HG02759 (cell line): ENCODE measurements at regions not wholly inside any gene's neighbourhood (a gene's known extent, or its start where the extent isn't known, plus 50 kb on each side); places are given as distances from the start of the nearest gene placed in this dataset.
"Not testable (repeated sequence)": the region's sequence is repeated elsewhere in the genome, so short reads cannot be mapped to it uniquely, and the experiment has no call there.

Source experiments
- ATAC-seq: cut with Tn5 transposase; IDR thresholded peaks from one replicate; pipeline ENCODE4 v1.9.1; 2021; ENCODE audit warnings: mild to moderate bottlenecking, moderate library complexity; ENCODE audit not compliant: unreplicated experiment

DNA sequence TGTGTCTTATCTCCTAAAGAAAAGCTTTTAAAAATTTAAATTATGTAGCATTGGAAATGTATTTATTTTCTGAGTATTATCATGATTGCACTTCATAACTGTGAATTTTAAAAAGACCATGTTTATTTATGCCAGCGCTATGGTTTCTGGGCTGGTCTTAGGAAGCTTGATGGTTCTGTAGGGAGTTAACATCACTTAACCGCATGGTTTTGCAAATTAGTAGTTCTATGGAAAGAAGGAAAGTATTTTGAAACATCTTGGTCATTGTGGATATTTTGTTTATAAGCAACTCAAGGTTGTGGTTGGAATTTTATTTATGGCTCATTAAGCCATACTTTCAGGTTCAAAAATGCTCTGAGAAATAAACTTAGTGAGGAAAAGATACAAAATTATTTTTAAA, 549.4 kb downstream of the STK39 start:
- ATAC-seq, result no peak

DNA sequence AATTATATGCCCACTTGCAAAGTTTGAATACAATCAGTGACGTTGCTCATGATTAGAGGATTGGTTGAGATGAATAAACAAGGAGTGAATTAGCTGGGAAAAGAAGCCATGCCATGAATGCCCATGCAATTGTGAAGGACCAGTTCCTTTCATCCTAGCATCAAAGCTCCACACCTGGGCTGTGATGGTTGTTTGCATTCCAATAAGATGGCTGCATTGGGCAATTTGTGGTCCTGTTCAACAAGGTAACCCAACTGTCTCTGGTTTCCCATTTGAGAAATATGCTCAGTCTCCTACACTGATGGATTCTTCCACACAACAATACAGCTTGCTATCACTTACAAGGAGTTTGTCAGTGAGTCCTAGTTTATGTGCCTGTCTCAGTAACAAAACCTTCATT, 550.2 kb downstream of the STK39 start:
- ATAC-seq, result no peak

DNA sequence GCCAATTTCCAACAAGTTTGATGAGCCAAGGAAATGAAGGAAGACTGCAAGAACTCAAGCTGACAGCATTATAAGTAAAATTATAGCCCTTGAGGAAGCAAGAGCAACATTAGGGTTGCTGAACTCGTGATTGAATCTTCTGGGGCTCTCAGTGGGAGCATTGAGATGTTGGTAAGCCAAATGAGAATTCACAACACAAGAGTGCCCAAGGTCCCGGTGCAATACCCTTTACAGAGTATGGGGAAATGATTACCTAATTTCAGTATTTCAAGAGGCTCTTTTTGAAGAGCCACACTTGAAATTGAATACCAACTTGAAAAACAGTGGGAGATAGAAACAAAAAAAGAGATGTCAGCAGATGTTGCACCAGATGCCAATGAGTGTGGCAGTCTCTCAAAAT, 554.5 kb downstream of the STK39 start:
- ATAC-seq, result no peak

DNA sequence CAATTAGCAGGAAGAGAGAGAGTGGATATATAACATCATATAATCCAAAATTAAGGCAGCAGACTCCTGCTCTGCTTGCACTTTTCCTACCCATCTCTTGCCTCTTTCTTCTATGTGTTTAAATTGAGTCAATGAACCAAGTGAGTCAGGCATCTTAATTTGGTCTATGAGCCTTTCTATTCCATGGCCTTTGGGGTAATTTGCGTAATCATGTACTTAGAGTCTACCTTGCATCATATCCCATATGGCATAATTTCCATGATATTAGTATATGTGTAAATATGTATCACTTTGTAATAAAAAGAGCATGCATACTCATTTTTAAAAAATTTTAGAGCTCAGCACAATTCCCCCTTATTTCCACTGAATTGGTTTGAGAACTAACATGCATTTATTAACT, 555.2 kb downstream of the STK39 start:
- no peak for ATAC-seq

DNA sequence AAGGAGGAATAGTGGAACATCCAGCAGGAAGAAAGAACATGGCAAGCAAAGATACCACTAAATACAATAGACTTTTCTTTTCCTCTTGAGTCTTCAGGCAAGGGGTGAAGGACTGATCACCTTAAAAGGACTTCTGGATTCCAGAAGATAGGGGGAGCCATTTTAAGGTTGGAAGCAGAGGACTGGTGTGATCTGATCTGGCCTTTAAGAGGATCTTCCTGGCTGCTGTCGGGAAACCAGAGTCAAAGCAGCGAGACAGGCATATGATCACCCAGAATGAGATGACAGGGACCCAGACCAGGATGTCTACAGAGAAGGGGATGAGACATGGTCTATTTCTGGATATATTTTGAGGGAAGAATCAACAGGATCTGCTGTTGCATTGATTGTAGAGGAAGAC, 558.0 kb downstream of the STK39 start:
- ATAC-seq, result no peak

DNA sequence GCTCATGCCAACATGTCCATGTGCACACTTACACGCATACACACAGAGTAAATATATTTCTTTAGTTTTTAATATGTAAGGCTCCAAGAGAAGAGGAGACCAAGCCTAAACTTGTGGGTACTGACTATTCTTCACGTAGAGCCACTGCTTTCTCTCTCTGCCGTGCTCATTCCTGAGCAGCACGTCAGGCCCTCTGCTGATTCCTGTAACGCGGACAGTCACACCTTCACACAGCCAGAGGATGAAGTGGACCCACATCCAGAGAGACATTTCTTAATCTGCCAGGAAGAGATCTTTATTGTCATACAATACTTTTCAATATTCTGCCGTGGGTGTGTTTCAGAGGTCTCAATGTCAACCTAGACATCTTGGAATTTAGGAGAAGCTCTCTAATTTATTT, 560.7 kb downstream of the STK39 start:
- ATAC-seq, result no peak

DNA sequence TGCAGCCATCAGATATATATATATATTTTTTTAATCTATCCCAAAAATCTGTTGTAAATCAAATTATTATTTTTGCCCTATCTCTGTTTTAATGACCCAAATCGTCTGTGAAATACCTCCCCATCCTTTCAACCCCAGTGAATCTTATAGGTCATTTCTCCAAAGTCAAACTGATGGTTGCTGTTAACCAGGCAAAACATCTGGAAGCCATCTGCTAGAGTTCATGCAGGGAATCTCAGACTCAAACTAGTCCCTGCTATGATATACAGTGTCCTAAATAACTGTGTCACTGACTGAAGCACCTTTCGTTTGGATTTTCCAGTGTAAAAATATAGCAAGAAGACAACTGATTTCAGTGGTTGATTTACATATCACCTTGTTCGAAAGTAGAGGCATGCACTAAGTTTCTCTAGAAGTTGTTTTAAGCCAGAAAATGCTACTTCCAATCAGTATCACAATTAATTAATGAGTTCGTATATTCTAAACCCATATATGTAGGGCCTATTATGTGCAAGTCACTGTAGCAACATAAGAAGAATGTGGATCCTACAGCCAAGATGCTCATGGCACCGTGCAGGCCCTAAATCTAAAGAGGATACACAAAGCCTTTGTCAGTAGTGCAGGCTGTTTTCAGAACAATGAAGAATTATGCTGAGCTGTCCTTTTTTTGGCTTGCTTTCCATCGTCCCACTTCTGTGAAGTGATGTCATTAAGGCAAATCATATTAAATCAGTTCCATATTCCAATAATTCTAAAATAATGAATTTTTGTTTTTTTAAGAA, 566.0 kb downstream of the STK39 start:
- no peak for ATAC-seq

DNA sequence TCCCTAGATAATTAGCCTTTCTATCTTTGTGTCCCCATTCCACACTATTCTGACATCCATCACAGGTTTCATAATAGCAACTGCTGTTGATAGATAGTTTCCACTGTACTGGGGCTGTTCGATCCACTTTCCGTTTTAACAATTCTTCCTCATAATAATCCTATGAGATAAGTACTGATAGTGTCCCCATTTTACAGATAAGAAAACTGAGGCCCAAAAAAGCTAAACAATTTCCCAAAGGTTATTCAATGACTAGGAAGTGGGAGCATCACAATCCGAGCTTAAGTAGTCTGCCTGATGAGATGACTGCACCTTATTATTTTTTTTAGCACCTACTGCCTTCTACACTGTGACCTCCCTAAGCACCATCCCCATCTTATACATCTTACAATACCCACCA, 569.2 kb downstream of the STK39 start:
- no peak for ATAC-seq

DNA sequence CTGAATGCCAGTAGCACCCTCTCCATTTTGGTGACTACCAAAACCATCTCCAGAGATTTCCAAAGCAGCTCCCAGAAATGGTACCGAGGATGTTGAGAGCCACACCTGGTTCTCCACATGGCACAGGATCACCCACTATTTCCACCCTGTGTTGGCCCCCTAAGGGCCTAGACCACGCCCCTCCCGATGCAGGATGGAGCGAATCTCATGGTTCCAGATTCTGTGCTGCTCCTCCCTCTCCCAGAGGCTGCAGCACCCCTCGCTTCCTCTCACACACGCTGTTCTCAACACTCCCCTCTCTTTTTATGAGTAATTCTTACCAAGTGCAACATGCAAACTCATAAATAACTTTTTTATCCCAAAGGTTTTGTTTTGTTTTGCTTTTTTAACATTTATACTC, 571.5 kb downstream of the STK39 start:
- ATAC-seq, result no peak

DNA sequence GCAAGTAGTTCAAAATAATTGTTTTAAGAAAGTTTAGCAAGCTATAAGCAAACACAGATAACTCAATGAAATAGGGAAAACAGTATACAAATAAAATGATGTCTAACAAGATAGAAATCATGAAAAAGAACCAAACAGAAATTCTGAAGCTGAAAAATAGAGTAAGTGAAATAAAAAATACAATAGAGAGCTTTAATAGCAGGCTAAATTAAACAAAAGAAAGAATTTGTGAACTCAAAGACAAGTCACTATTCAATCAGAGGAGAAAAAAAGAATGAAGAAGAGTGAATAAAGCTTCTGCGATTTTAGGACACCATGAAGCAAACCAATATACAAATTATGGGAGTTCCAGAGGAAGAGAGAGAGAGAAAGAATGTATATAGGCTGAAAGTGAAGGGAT, 576.8 kb downstream of the STK39 start:
- ATAC-seq, result no peak

DNA sequence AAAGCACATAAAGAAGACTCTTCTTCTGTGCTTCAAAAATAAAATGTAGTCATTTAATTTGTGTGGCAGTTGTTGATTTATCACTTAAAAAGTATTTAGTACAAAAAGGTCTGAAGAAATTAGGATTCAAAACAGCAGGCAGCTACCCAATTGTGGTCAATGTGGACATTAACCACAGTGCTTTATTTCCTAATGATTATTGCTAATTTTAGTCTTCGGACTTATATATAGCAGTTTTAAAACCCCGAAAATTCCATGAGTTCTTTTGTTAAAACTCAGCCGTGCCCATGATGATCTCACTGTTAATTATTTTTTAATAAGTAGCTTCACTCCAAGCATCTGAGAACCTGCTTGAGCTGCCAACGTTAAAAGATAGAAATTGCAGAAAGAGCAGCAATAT, 594.3 kb downstream of the STK39 start:
- no peak for ATAC-seq

DNA sequence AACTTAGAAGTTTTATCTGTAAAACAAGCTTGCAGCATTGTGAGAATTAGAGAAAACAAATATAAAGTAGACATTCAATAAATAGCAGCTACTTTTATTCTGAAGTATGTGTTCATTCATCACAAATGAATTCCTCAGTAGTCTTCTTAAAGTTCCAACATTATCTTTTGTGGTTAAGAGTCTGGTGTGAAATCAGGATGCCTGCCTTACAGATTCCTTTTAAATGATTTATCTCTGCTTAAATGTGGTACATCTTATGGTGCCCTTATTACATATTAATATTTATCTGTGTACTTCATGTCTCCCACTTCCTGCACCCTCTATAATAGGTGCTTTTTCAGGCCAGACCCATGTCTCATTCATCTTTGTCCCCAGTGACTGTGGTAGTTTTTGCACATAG, 595.0 kb downstream of the STK39 start:
- no peak for ATAC-seq

DNA sequence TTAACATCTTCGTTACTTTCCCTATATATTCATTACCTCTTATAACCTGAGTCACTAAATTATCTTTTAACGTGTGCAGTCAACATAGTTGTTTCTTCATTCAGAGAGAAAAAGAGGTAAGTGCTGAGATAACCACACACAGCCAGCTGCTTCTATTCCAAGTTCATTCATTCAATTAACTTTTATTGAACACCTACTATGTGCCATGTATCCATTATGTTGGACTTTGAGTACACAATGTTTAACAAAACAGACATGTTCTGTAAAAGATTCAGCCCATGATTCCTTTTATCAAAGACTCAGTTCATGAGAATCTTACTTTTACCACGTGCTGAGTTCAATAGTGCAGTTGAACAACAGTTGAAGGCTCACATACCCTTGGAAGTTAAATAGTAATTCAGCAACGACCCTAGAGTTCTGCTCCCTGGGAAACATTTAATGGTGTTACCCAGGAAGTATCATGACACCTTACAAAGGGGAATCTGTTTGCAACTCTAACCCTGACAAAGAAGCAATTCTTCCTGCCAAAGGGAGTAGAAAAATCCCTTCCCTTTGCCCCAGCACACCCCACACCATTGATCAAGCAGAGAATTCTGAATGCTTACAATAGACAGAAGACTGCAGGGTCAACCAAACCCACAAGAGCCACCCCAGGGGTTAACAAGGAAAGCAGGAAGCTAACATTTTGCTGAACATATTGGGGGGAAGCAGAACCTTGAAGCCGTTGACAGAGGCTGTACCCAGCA, 595.8 kb downstream of the STK39 start:
- ATAC-seq, result no peak

DNA sequence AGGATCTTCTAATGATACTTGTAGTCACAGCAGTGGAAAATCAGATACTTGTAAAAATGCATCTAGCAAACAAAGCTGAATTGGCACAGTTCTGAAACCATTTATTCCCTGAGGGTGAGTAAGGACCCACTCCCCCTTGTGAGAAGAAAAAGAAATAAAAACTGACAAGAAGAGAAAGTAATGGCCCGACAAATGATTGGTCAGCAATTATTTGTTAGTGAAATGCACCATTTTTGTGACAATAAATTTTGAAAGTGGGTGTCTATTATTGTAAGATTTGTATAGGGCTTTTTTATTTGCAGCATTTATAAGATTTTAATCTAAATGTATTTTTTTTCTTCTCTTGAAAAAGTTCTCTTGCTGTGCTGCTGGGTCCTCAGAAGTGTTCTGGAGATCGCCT, 600.8 kb downstream of the STK39 start:
- ATAC-seq, result no peak

DNA sequence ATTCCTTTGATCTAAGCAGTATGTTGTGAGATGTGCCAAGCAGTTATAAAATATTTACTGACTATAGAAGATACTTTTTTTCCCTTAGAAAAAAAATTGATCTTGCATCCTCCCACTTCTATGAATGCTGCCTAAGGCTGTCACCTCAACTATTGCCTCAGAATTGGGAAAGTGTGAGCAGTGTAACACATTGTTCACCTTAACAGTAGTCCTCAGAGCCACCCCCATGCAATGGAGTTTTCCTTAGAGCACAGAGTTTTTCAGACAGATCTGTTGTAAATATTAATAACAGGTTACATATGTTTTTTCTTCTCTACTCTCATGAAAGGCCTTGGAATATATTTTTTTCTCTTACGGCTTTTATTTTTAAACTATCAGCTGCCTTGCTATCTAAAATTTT, 607.3 kb downstream of the STK39 start:
- no peak for ATAC-seq

DNA sequence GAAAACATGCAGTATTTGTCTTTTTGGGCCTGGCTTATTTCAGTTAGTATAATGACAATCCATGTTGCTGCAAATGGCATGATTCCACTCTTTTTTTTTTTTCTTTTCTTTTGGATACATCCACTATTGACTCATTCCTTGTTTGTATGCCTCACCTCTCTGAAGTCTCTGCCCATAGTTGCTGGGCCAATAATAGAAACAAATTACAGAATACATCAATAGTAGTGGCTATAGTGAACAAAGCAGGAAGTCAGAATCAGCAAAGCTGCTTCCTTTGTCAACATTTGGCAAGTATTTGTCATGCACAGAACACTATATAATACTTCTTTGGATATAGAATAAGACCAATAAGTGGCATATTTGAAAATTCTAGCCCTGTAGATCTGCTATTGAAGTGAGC, 609.7 kb downstream of the STK39 start:
- no peak for ATAC-seq

DNA sequence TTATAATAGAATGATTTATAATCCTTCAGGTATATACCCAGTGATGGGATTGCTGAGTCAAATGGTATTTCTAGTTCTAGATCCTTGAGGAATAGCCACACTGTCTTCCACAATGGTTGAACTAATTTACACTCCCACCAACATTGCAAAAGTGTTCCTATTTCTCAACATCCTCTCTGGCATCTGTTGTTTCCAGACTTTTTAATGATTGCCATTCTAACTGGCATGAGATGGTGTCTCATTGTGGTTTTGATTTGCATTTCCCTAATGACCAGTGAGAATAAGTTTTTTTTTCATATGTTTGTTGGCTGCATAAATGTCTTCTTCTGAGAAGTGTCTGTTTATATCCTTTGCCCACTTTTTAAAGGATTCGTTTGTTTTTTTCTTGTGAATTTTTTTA, 615.1 kb downstream of the STK39 start:
- not testable (repeated sequence) for ATAC-seq

DNA sequence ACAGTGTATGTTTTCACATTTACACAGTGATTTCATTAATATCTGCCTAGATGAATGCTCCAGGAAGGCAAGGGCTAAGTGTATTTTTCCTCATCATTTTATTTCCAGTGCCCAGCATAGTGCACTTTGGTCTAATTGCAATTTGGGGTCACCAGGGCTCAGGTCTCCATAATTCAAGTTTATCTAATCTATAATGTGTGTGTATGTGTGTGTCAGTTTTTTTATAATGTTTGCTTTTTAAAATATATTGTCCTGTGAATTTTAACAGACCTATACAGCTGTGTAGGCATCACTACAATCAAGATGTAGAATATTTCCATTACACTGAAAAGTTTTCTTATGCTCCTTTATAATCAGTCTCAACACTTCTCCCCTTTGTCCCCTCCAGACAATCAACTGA, 620.4 kb downstream of the STK39 start:
- no peak for ATAC-seq

DNA sequence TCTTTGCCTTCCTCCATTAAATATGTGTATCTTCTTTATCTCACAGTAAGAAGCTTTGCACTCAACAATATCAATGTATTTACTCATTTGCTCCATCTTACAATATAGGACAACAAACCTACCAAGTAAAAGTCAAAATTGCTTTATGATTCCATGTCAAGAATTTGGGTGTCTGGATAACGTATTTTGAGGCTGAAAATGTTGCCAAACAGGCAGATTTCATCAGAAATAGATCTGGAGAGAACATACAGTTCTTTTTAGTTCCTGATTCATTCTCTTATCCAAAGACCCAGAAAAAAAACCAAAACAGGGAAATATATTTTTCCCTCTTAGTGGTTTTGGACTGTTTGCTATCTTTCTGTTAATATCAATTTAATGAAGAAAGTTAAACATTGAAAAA, 621.1 kb downstream of the STK39 start:
- no peak for ATAC-seq

DNA sequence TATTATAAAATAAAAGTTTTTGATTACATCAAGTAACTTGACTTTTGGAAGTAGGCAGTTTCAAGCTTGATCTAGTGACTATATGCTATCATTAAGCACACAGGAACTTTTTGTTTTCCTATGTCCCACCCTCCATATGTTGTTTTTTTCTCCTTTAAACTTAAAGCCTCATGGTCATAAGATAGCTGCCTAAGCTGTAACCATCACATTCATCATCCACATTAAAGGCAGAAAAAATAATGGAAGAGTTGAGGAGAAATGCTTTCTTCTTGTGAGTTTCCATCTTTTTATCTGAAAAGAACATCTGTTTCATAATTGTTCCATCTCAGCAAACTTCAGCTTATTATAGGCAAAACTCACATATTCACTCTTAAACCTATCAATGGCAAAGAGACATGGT, 630.4 kb downstream of the STK39 start:
- no peak for ATAC-seq

DNA sequence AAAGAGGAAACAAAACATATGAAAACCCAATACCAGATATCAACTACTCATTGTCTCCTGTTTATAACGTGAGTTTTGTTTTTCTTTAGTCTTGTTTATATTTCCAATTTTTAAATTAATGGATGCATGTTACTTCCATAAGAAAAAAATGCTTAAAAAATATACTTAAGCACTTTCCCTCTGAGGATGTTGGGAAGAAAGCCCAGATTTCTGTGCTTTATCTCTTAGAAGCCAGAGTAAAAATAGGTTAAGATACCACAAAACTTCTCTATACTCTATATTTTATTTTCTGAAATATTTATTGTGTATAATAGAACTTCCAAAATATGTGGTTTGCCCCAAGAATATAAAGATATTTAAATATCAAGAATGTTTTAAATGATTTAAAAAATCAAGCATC, 633.9 kb downstream of the STK39 start:
- no peak for ATAC-seq

DNA sequence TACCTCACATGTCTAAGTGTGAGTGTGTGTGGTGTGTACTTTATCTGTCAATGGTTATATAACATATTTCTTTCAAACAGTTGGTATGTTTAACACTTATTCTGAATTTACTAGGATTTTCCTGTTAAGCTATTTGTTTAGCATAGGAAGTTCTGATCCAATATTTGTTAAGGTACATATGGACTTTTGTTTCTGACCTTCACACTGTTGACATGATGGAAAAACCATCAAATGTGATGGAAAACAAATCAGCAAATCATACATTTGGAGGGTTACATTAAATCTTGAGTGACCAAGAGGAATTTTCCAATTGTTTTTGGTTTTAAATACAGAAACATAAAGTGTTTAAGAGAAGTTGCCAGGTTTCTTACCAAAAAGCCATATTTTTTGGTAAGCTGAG, 638.9 kb downstream of the STK39 start:
- no peak for ATAC-seq

DNA sequence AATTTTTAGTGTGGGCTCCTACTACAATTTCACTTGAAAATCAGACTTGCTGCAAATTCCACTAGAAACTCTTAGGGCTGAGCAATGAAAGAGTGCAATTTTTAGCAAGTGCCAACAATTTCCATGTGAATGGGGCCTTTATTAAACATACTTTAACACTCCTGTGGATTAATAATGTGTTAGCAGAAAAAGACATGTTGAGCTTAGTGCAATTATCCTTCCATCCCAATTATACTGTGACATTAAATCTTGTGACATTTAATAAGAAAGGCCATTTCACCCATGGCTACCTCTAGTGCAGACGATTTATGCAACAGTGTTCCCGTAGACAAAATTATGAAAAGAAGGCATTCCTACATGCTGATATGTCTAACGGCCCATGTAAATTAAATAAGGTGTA, 639.7 kb downstream of the STK39 start:
- ATAC-seq, result no peak
